ENCODE measurements at regions not wholly inside any gene's neighbourhood (a gene's known extent, or its start where the extent isn't known, plus 50 kb on each side); places are given as distances from the start of the nearest gene placed in this dataset.

- no peak for ATAC-seq
- Mint-ChIP-seq H3K9me3 (no peaks in the 10 kb centered on the region), H3K27me3 (peaks cover 21 to 73% (median 56%) of the 10 kb centered on the region in 5 donors), H3K36me3 (no peaks in the 10 kb centered on the region), H3K4me3 (no peak overlapping the region), H3K4me1 (no peaks in the 10 kb centered on the region), H3K27ac (no peak overlapping the region)
- POLR2A ChIA-PET: no interaction called here
- DNase-seq: no peak
These were observed 64.5 kb upstream of the B3GAT1 start for GRCh38 chr11:134476435-134477021.

GRCh38 chr11:134475951-134476350 is 63.9 kb upstream of the B3GAT1 start:
- peaks cover 21 to 78% (median 57%) of the 10 kb centered on the region in 5 donors for H3K27me3 Mint-ChIP-seq
- ATAC-seq (no peak), DNase-seq (no peak)
- POLR2A ChIA-PET: no interaction called here
- no peaks in the 10 kb centered on the region for H3K9me3 Mint-ChIP-seq
- no peaks in the 10 kb centered on the region for H3K36me3 Mint-ChIP-seq
- H3K4me1 Mint-ChIP-seq: no peaks in the 10 kb centered on the region
- no peak overlapping the region for H3K4me3 Mint-ChIP-seq
- no peak overlapping the region for H3K27ac Mint-ChIP-seq

GRCh38 chr11:134474942-134475341 is 62.9 kb upstream of the B3GAT1 start:
- Mint-ChIP-seq H3K9me3 (no peaks in the 10 kb centered on the region), H3K36me3 (no peaks in the 10 kb centered on the region), H3K27ac (no peak overlapping the region), H3K4me1 (no peaks in the 10 kb centered on the region), H3K27me3 (peaks cover 22 to 78% (median 54%) of the 10 kb centered on the region in 5 donors), H3K4me3 (no peak overlapping the region)
- POLR2A ChIA-PET: no interaction called here
- no peak for ATAC-seq
- DNase-seq: no peak

GRCh38 chr11:134474070-134474860 is 62.2 kb upstream of the B3GAT1 start:
- H3K27ac Mint-ChIP-seq: no peak overlapping the region
- POLR2A ChIA-PET: no interaction called here
- H3K9me3 Mint-ChIP-seq: no peaks in the 10 kb centered on the region
- no peaks in the 10 kb centered on the region for H3K4me1 Mint-ChIP-seq
- no peak overlapping the region for H3K4me3 Mint-ChIP-seq
- H3K36me3 Mint-ChIP-seq: no peaks in the 10 kb centered on the region
- ATAC-seq: no peak
- no peak for DNase-seq
- H3K27me3 Mint-ChIP-seq: peaks cover 22 to 74% (median 53%) of the 10 kb centered on the region in 5 donors

GRCh38 chr11:134471716-134472455 is 59.8 kb upstream of the B3GAT1 start:
- POLR2A ChIA-PET: no interaction called here
- H3K27me3 Mint-ChIP-seq: peaks cover 17 to 73% (median 51%) of the 10 kb centered on the region in 5 donors
- H3K27ac Mint-ChIP-seq: no peak overlapping the region
- H3K4me3 Mint-ChIP-seq: peak overlapping the region in 1 of 10 donors; percentile 29
- no peak for DNase-seq
- no peak for ATAC-seq
- no peaks in the 10 kb centered on the region for H3K36me3 Mint-ChIP-seq
- H3K9me3 Mint-ChIP-seq: no peaks in the 10 kb centered on the region
- no peaks in the 10 kb centered on the region for H3K4me1 Mint-ChIP-seq

GRCh38 chr11:134471087-134471715 is 59.2 kb upstream of the B3GAT1 start:
- POLR2A ChIA-PET: no interaction called here
- no peak for DNase-seq
- Mint-ChIP-seq H3K9me3 (no peaks in the 10 kb centered on the region), H3K36me3 (no peaks in the 10 kb centered on the region), H3K4me1 (peaks cover 0 to 1% (median 0%) of the 10 kb centered on the region in 4 donors), H3K27me3 (peaks cover 17 to 72% (median 47%) of the 10 kb centered on the region in 5 donors), H3K4me3 (peak overlapping the region in 2 of 10 donors; percentile 29 to 30), H3K27ac (no peak overlapping the region)
- no peak for ATAC-seq

- peaks cover 17 to 73% (median 46%) of the 10 kb centered on the region in 5 donors for H3K27me3 Mint-ChIP-seq
- no peaks in the 10 kb centered on the region for H3K36me3 Mint-ChIP-seq
- POLR2A ChIA-PET: no interaction called here
- no peak overlapping the region for H3K4me3 Mint-ChIP-seq
- DNase-seq (no peak), ATAC-seq (no peak)
- H3K4me1 Mint-ChIP-seq: peaks cover 0 to 1% (median 0%) of the 10 kb centered on the region in 4 donors
- H3K9me3 Mint-ChIP-seq: no peaks in the 10 kb centered on the region
- H3K27ac Mint-ChIP-seq: no peak overlapping the region
These were observed 58.2 kb upstream of the B3GAT1 start for GRCh38 chr11:134470238-134470637.

- no peak overlapping the region for H3K27ac Mint-ChIP-seq
- peaks cover 0 to 1% (median 0%) of the 10 kb centered on the region in 4 donors for H3K4me1 Mint-ChIP-seq
- DNase-seq: no peak
- no peak overlapping the region for H3K4me3 Mint-ChIP-seq
- no peak for ATAC-seq
- no peaks in the 10 kb centered on the region for H3K9me3 Mint-ChIP-seq
- no peaks in the 10 kb centered on the region for H3K36me3 Mint-ChIP-seq
- POLR2A ChIA-PET: no interaction called here
- peaks cover 14 to 73% (median 48%) of the 10 kb centered on the region in 5 donors for H3K27me3 Mint-ChIP-seq
These were observed 57.6 kb upstream of the B3GAT1 start for GRCh38 chr11:134469627-134470026.

- Mint-ChIP-seq H3K4me1 (peaks cover 0 to 1% (median 0%) of the 10 kb centered on the region in 4 donors), H3K9me3 (no peaks in the 10 kb centered on the region), H3K4me3 (no peak overlapping the region), H3K27ac (no peak overlapping the region), H3K36me3 (no peaks in the 10 kb centered on the region), H3K27me3 (peaks cover 16 to 75% (median 50%) of the 10 kb centered on the region in 5 donors)
- DNase-seq (no peak), ATAC-seq (no peak)
- POLR2A ChIA-PET: no interaction called here
These were observed 56.8 kb upstream of the B3GAT1 start for GRCh38 chr11:134468796-134469195.

- no peak overlapping the region for H3K27ac Mint-ChIP-seq
- H3K9me3 Mint-ChIP-seq: no peaks in the 10 kb centered on the region
- peaks cover 14 to 74% (median 46%) of the 10 kb centered on the region in 5 donors for H3K27me3 Mint-ChIP-seq
- no peak for DNase-seq
- H3K4me3 Mint-ChIP-seq: no peak overlapping the region
- H3K4me1 Mint-ChIP-seq: peaks cover 0 to 1% (median 0%) of the 10 kb centered on the region in 4 donors
- ATAC-seq: no peak
- POLR2A ChIA-PET: no interaction called here
- H3K36me3 Mint-ChIP-seq: no peaks in the 10 kb centered on the region
These were observed 56.1 kb upstream of the B3GAT1 start for GRCh38 chr11:134468081-134468668.

GRCh38 chr11:134466610-134467567 is 54.8 kb upstream of the B3GAT1 start:
- H3K4me1 Mint-ChIP-seq: peaks cover 0 to 1% (median 0%) of the 10 kb centered on the region in 4 donors
- POLR2A ChIA-PET: no interaction called here
- DNase-seq (no peak), ATAC-seq (no peak)
- H3K4me3 Mint-ChIP-seq: no peak overlapping the region
- H3K9me3 Mint-ChIP-seq: no peaks in the 10 kb centered on the region
- H3K36me3 Mint-ChIP-seq: no peaks in the 10 kb centered on the region
- H3K27ac Mint-ChIP-seq: peak overlapping the region in 1 of 10 donors; percentile 80
- peaks cover 15 to 70% (median 44%) of the 10 kb centered on the region in 5 donors for H3K27me3 Mint-ChIP-seq

GRCh38 chr11:134466156-134466555 is 54.1 kb upstream of the B3GAT1 start:
- H3K9me3 Mint-ChIP-seq: no peaks in the 10 kb centered on the region
- no peak overlapping the region for H3K4me3 Mint-ChIP-seq
- ATAC-seq: no peak
- H3K4me1 Mint-ChIP-seq: peaks cover 0 to 1% (median 0%) of the 10 kb centered on the region in 4 donors
- POLR2A ChIA-PET: no interaction called here
- no peaks in the 10 kb centered on the region for H3K36me3 Mint-ChIP-seq
- H3K27ac Mint-ChIP-seq: no peak overlapping the region
- H3K27me3 Mint-ChIP-seq: peaks cover 20 to 70% (median 41%) of the 10 kb centered on the region in 5 donors
- DNase-seq: no peak
